HEK293 (cell line): ENCODE measurements at regions not wholly inside any gene's neighbourhood (a gene's known extent, or its start where the extent isn't known, plus 50 kb on each side); places are given as distances from the start of the nearest gene placed in this dataset.

Experiments used
- CTCF ChIA-PET: fragments of 350-600 bp; formaldehyde crosslinking; extraction: SDS; loops from one replicate; lab custom pipeline; 2021; ENCODE audit warnings: antibody characterized with exemption; lab: Yijun Ruan, JAX
- POLR2A ChIA-PET: fragments of 300-600 bp; formaldehyde crosslinking; extraction: SDS; loops from one replicate; lab custom pipeline; 2020; ENCODE audit warnings: antibody characterized with exemption, inconsistent platforms; lab: Yijun Ruan, JAX
- H3K27ac ChIP-seq: fragments of 200-500 bp; sonication (Bioruptor generic); 2 replicates; pipeline ENCODE4 v1.5.1; 2014; ENCODE audit warnings: low read depth, low read length, control low read depth, inconsistent platforms; ENCODE audit errors: extremely low read depth
- H3K36me3 ChIP-seq, 2 experiments: fragments of 200-500 bp in 1 of 2; sonication (Bioruptor generic) in 1 of 2; 1 replicate in 1 of 2; 2 replicates in 1 of 2; pipeline ENCODE4 v1.5.1; 2014 to 2017; ENCODE audit warnings: inconsistent platforms in 2 of 2, low read length in 2 of 2; ENCODE audit not compliant: control insufficient read depth in 2 of 2, insufficient read depth in 1 of 2
- H3K4me1 ChIP-seq: fragments of 200-500 bp; sonication (Bioruptor generic); 2 replicates; pipeline ENCODE4 v1.5.1; 2014; ENCODE audit warnings: mild to moderate bottlenecking, low read length, inconsistent platforms; ENCODE audit not compliant: control insufficient read depth, insufficient read depth
- H3K4me3 ChIP-seq: 2 replicates; pipeline ENCODE4 v1.5.1; 2011; ENCODE audit warnings: low read depth, mild to moderate bottlenecking, control low read depth, low read length, moderate library complexity
- H3K9me3 ChIP-seq: fragments of 200-500 bp; sonication (Bioruptor generic); 2 replicates; pipeline ENCODE4 v1.5.1; 2014; ENCODE audit warnings: low read depth, low read length, inconsistent platforms; ENCODE audit not compliant: control insufficient read depth, insufficient read depth
- KLF9 ChIP-seq: fragments of 450-650 bp; formaldehyde crosslinking; IDR thresholded peaks from 2 replicates; pipeline ENCODE4 v1.5.1; 2016; ENCODE audit warnings: missing biosample characterization, missing genetic modification characterization, low read depth
- REPIN1 ChIP-seq: fragments of 450-650 bp; formaldehyde crosslinking; IDR thresholded peaks from 2 replicates; pipeline ENCODE4 v1.5.1; 2017; ENCODE audit warnings: missing biosample characterization, missing genetic modification characterization, low read depth
- SCRT2 ChIP-seq: fragments of 450-650 bp; formaldehyde crosslinking; IDR thresholded peaks from 2 replicates; pipeline ENCODE4 v1.5.1; 2016; ENCODE audit warnings: missing biosample characterization, missing genetic modification characterization
- SP7 ChIP-seq: fragments of 450-650 bp; formaldehyde crosslinking; IDR thresholded peaks from 2 replicates; pipeline ENCODE4 v1.5.1; 2016; ENCODE audit warnings: missing biosample characterization, missing genetic modification characterization
- ZBTB1 ChIP-seq: fragments of 450-650 bp; formaldehyde crosslinking; IDR thresholded peaks from 2 replicates; pipeline ENCODE4 v1.5.1; 2016; ENCODE audit warnings: missing biosample characterization, missing genetic modification characterization
- ZBTB7A ChIP-seq: fragments of 450-650 bp; formaldehyde crosslinking; IDR thresholded peaks from 2 replicates; pipeline ENCODE4 v1.5.1; 2016; ENCODE audit warnings: low read depth, missing biosample characterization, missing genetic modification characterization
- ZIC2 ChIP-seq: fragments of 450-650 bp; formaldehyde crosslinking; IDR thresholded peaks from 2 replicates; pipeline ENCODE4 v1.5.1; 2016; ENCODE audit warnings: missing biosample characterization, missing genetic modification characterization
- ZNF221 ChIP-seq: fragments of 450-650 bp; formaldehyde crosslinking; IDR thresholded peaks from 2 replicates; pipeline ENCODE4 v1.5.1; 2017; ENCODE audit warnings: missing biosample characterization, missing genetic modification characterization, borderline replicate concordance
- ZNF677 ChIP-seq: fragments of 450-650 bp; IDR thresholded peaks from 2 replicates; pipeline ENCODE4 v1.5.0; 2018; ENCODE audit warnings: missing biosample characterization, mild to moderate bottlenecking, missing genetic modification characterization, moderate library complexity
- TF ChIP-seq, protein P1 (sequence below): fragments of 450-650 bp; formaldehyde crosslinking; IDR thresholded peaks from 2 replicates; pipeline ENCODE4 v1.5.1; 2017; ENCODE audit warnings: missing biosample characterization, missing genetic modification characterization
- TF ChIP-seq, protein P2 (sequence below): fragments of 450-650 bp; formaldehyde crosslinking; IDR thresholded peaks from 2 replicates; pipeline ENCODE4 v1.5.1; 2016; ENCODE audit warnings: missing biosample characterization, missing genetic modification characterization
- TF ChIP-seq, protein P3 (sequence below): fragments of 450-650 bp; IDR thresholded peaks from 2 replicates; pipeline ENCODE4 v1.5.1; 2018; ENCODE audit warnings: missing biosample characterization, missing genetic modification characterization
- TF ChIP-seq, protein P4 (sequence below): fragments of 450-650 bp; IDR thresholded peaks from 2 replicates; pipeline ENCODE4 v1.5.1; 2018; ENCODE audit warnings: missing biosample characterization, mild to moderate bottlenecking, missing genetic modification characterization
- TF ChIP-seq, protein P5 (sequence below): IDR thresholded peaks from 2 replicates; pipeline ENCODE4 v1.6.1; 2011; ENCODE audit warnings: mild to moderate bottlenecking, low read depth, low read length, borderline replicate concordance
- TF ChIP-seq, protein P6 (sequence below): fragments of 450-650 bp; formaldehyde crosslinking; IDR thresholded peaks from 2 replicates; pipeline ENCODE4 v1.5.1; 2016; ENCODE audit warnings: missing biosample characterization, missing genetic modification characterization
- TF ChIP-seq, protein P7 (sequence below): fragments of 450-650 bp; formaldehyde crosslinking; IDR thresholded peaks from 2 replicates; pipeline ENCODE4 v1.5.1; 2016; ENCODE audit warnings: missing biosample characterization, missing genetic modification characterization
- TF ChIP-seq, protein P8 (sequence below): fragments of 450-650 bp; formaldehyde crosslinking; IDR thresholded peaks from 2 replicates; pipeline ENCODE4 v1.5.1; 2016; ENCODE audit warnings: missing biosample characterization, missing genetic modification characterization
- TF ChIP-seq, protein P9 (sequence below): fragments of 450-650 bp; formaldehyde crosslinking; IDR thresholded peaks from 2 replicates; pipeline ENCODE4 v1.5.1; 2017; ENCODE audit warnings: missing biosample characterization, missing genetic modification characterization

DNA sequence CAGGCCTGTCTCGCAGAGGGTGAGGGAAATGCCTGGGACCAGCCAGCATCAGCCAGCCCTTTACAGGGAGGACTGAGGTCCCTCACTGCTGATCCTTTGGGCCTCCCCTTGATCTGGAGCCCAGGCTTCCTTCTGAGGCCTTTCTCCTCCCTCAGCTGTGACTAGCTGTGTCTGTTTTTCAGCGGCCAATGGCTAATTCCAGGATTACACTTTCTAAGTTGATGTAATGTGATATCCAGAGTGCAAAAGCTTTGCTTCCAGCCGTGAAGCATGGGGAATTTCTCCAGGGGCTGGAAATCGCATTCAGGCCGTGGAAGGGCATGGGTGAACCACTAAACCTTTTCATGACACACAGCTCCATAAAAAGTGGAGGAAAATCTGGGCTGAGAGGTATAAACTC is 157.6 kb downstream of the SHQ1 start:
- Histone ChIP-seq H3K4me3 (no peak overlapping the region), H3K27ac (no peak overlapping the region), H3K4me1 (no peaks in the 10 kb centered on the region)
- CTCF ChIA-PET: interaction anchor here (0.6 kb wide), 1 partner anchor 712 kb away, joined by 6 read pairs; no protein-coding TSS in a partner anchor
- TF ChIP-seq ZIC2 (tag by site-specific recombination) (0 out of 2 replicates have a peak, but pooled peaks have one; percentile 10), ZNF221 (tag by site-specific recombination) (no peak), ZBTB7A (tag by site-specific recombination) (no peak), ZNF677 (no peak)
- TF ChIP-seq, protein P1, sequence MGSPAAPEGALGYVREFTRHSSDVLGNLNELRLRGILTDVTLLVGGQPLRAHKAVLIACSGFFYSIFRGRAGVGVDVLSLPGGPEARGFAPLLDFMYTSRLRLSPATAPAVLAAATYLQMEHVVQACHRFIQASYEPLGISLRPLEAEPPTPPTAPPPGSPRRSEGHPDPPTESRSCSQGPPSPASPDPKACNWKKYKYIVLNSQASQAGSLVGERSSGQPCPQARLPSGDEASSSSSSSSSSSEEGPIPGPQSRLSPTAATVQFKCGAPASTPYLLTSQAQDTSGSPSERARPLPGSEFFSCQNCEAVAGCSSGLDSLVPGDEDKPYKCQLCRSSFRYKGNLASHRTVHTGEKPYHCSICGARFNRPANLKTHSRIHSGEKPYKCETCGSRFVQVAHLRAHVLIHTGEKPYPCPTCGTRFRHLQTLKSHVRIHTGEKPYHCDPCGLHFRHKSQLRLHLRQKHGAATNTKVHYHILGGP: no peak
- TF ChIP-seq, protein P2, sequence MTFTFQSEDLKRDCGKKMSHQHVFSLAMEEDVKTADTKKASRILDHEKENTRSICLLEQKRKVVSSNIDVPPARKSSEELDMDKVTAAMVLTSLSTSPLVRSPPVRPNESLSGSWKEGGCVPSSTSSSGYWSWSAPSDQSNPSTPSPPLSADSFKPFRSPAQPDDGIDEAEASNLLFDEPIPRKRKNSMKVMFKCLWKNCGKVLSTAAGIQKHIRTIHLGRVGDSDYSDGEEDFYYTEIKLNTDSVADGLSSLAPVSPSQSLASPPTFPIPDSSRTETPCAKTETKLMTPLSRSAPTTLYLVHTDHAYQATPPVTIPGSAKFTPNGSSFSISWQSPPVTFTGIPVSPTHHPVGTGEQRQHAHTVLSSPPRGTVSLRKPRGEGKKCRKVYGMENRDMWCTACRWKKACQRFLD (tag by site-specific recombination): no peak
- TF ChIP-seq, protein P3, sequence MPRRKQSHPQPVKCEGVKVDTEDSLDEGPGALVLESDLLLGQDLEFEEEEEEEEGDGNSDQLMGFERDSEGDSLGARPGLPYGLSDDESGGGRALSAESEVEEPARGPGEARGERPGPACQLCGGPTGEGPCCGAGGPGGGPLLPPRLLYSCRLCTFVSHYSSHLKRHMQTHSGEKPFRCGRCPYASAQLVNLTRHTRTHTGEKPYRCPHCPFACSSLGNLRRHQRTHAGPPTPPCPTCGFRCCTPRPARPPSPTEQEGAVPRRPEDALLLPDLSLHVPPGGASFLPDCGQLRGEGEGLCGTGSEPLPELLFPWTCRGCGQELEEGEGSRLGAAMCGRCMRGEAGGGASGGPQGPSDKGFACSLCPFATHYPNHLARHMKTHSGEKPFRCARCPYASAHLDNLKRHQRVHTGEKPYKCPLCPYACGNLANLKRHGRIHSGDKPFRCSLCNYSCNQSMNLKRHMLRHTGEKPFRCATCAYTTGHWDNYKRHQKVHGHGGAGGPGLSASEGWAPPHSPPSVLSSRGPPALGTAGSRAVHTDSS: no peak
- TF ChIP-seq, protein P4, sequence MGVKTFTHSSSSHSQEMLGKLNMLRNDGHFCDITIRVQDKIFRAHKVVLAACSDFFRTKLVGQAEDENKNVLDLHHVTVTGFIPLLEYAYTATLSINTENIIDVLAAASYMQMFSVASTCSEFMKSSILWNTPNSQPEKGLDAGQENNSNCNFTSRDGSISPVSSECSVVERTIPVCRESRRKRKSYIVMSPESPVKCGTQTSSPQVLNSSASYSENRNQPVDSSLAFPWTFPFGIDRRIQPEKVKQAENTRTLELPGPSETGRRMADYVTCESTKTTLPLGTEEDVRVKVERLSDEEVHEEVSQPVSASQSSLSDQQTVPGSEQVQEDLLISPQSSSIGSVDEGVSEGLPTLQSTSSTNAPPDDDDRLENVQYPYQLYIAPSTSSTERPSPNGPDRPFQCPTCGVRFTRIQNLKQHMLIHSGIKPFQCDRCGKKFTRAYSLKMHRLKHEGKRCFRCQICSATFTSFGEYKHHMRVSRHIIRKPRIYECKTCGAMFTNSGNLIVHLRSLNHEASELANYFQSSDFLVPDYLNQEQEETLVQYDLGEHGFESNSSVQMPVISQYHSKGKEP (tag by site-specific recombination): peak; percentile 74
- TF ChIP-seq, all 188 proteins: peak for 2
- POLR2A ChIA-PET: no interaction called here
- Histone ChIP-seq H3K9me3 (no peaks in the 10 kb centered on the region), H3K36me3 (no peaks in the 10 kb centered on the region)

DNA sequence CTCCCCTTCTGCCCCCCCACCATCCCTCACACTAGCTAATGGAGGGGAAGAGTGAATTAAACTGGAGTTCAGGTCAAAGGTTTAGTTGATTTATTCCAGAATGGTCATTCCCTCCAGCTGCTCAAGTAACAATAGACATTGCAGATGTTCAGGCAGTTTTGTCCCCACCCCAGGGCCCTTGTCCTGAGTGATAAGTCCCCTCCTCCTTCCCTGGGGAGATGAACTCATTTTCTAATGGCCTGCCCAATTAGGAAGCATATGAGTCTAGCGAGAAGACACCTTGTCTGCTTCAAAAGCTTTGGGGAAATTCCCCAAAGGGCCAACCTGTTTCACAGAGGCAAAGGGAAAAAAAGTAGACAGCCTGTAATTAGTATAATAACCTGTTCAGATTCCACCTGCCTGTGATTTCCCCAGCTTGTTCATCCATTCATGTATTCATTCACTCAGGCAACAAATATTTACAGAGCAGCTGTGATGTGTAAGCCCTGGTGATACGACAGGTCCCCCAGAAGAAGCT is 165.3 kb downstream of the SHQ1 start:
- H3K4me3 ChIP-seq: no peak overlapping the region
- no peaks in the 10 kb centered on the region for H3K9me3 ChIP-seq
- H3K36me3 ChIP-seq: no peaks in the 10 kb centered on the region
- CTCF ChIA-PET: interaction anchor here (0.6 to 1.2 kb wide), 2 partner anchors 17 to 299 kb away, joined by 3 read pairs; no protein-coding TSS in a partner anchor
- H3K27ac ChIP-seq: no peak overlapping the region
- POLR2A ChIA-PET: no interaction called here
- H3K4me1 ChIP-seq: no peaks in the 10 kb centered on the region
- no peak for TF ChIP-seq KLF9 (tag by site-specific recombination)
- peak; percentile 63; the same call in 1 of the 2 replicates for TF ChIP-seq SP7 (tag by site-specific recombination)

DNA sequence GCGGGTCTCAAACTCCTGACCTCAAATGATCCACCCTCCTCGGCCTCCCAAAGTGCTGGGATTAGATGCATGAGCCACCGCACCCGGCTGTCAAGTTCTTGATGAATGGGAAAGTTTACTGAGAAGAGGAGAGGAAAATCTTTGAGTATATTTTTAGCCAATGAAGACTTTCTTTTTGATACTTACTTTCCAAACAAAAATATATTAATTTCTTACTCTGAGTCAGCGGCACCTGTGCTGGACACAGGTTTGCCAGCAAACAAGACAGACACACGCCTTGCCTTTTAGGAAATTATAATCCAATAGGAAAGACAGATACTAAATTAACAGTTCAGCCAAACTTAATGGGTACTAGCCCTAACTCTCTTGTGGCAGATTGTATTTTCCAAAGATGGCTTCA is 166.6 kb downstream of the SHQ1 start:
- ChIA-PET POLR2A (no interaction called here), CTCF (no interaction called here)
- H3K27ac ChIP-seq: no peak overlapping the region
- no peaks in the 10 kb centered on the region for H3K36me3 ChIP-seq
- H3K4me1 ChIP-seq: no peaks in the 10 kb centered on the region
- no peaks in the 10 kb centered on the region for H3K9me3 ChIP-seq
- no peak overlapping the region for H3K4me3 ChIP-seq
- TF ChIP-seq, protein P5, sequence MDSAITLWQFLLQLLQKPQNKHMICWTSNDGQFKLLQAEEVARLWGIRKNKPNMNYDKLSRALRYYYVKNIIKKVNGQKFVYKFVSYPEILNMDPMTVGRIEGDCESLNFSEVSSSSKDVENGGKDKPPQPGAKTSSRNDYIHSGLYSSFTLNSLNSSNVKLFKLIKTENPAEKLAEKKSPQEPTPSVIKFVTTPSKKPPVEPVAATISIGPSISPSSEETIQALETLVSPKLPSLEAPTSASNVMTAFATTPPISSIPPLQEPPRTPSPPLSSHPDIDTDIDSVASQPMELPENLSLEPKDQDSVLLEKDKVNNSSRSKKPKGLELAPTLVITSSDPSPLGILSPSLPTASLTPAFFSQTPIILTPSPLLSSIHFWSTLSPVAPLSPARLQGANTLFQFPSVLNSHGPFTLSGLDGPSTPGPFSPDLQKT: no peak
- TF ChIP-seq ZNF221 (tag by site-specific recombination): no peak
- TF ChIP-seq, protein P6, sequence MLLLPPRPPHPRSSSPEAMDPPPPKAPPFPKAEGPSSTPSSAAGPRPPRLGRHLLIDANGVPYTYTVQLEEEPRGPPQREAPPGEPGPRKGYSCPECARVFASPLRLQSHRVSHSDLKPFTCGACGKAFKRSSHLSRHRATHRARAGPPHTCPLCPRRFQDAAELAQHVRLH: no peak
- TF ChIP-seq, protein P7, sequence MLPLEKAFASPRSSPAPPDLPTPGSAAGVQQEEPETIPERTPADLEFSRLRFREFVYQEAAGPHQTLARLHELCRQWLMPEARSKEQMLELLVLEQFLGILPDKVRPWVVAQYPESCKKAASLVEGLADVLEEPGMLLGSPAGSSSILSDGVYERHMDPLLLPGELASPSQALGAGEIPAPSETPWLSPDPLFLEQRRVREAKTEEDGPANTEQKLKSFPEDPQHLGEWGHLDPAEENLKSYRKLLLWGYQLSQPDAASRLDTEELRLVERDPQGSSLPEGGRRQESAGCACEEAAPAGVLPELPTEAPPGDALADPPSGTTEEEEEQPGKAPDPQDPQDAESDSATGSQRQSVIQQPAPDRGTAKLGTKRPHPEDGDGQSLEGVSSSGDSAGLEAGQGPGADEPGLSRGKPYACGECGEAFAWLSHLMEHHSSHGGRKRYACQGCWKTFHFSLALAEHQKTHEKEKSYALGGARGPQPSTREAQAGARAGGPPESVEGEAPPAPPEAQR (tag by site-specific recombination): no peak
- no peak for TF ChIP-seq ZBTB1 (tag by site-specific recombination)
- no peak for TF ChIP-seq SCRT2 (tag by site-specific recombination)
- no peak for TF ChIP-seq REPIN1
- TF ChIP-seq, protein P8, sequence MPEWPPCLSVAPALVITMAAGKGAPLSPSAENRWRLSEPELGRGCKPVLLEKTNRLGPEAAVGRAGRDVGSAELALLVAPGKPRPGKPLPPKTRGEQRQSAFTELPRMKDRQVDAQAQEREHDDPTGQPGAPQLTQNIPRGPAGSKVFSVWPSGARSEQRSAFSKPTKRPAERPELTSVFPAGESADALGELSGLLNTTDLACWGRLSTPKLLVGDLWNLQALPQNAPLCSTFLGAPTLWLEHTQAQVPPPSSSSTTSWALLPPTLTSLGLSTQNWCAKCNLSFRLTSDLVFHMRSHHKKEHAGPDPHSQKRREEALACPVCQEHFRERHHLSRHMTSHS (tag by site-specific recombination): no peak
- TF ChIP-seq, protein P9, sequence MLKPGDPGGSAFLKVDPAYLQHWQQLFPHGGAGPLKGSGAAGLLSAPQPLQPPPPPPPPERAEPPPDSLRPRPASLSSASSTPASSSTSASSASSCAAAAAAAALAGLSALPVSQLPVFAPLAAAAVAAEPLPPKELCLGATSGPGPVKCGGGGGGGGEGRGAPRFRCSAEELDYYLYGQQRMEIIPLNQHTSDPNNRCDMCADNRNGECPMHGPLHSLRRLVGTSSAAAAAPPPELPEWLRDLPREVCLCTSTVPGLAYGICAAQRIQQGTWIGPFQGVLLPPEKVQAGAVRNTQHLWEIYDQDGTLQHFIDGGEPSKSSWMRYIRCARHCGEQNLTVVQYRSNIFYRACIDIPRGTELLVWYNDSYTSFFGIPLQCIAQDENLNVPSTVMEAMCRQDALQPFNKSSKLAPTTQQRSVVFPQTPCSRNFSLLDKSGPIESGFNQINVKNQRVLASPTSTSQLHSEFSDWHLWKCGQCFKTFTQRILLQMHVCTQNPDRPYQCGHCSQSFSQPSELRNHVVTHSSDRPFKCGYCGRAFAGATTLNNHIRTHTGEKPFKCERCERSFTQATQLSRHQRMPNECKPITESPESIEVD: no peak
